Stimulated activated naive B cell treated with anti-CD40 and anti-IgM and Interleukin-4, amounts not matched to agents 10 μg/mL and 1 μg/mL and 100 μg/mL, for 72 hours (primary cell): ENCODE measurements at regions not wholly inside any gene's neighbourhood (a gene's known extent, or its start where the extent isn't known, plus 50 kb on each side); places are given as distances from the start of the nearest gene placed in this dataset.

ENCODE experiments used
- ATAC-seq, 2 donors: fragments of 150-1000 bp; cut with Tn5 transposase; replicated peaks; 2 replicates each; pipeline ENCODE4 v1.10.0; 2021; ENCODE audit warnings: moderate library complexity in 1 of 2
- DNase-seq: peaks from one replicate; pipeline ENCODE4 v3.0.0; 2021
- H3K27ac Mint-ChIP-seq: one replicate; pipeline ENCODE4 v1.8.0; 2022; ENCODE audit warnings: mild to moderate bottlenecking, mixed read lengths
- H3K27me3 Mint-ChIP-seq, 2 donors: one replicate each; pipeline ENCODE4 v1.8.0; 2022; ENCODE audit warnings: mixed read lengths in 2 of 2
- H3K36me3 Mint-ChIP-seq, 2 donors: one replicate each; pipeline ENCODE4 v1.8.0; 2022; ENCODE audit warnings: mixed read lengths in 2 of 2, mild to moderate bottlenecking in 1 of 2
- H3K4me1 Mint-ChIP-seq, 2 donors: one replicate each; pipeline ENCODE4 v1.8.0; 2022; ENCODE audit warnings: mixed read lengths in 2 of 2, mild to moderate bottlenecking in 1 of 2
- H3K4me3 Mint-ChIP-seq, 2 donors: one replicate each; pipeline ENCODE4 v1.8.0; 2022; ENCODE audit warnings: mild to moderate bottlenecking in 2 of 2, mixed read lengths in 2 of 2, moderate library complexity in 1 of 2
- H3K9me3 Mint-ChIP-seq, 2 donors: one replicate each; pipeline ENCODE4 v1.8.0; 2022; ENCODE audit warnings: mixed read lengths in 2 of 2, mild to moderate bottlenecking in 1 of 2

GRCh38 chr18:10009321-10010144 lies 95.7 kb downstream of the VAPA start:
- H3K4me3 Mint-ChIP-seq: no peak overlapping the region
- no peak for DNase-seq
- H3K4me1 Mint-ChIP-seq: peaks cover 7 to 19% of the 10 kb centered on the region in 2 donors
- no peak overlapping the region for H3K27ac Mint-ChIP-seq
- no peak for ATAC-seq
- peaks cover 4 to 12% of the 10 kb centered on the region in 2 donors for H3K27me3 Mint-ChIP-seq
- H3K9me3 Mint-ChIP-seq: no peaks in the 10 kb centered on the region
- no peaks in the 10 kb centered on the region for H3K36me3 Mint-ChIP-seq

- no peak overlapping the region for H3K4me3 Mint-ChIP-seq
- no peak for DNase-seq
- peak in 1 of 2 donors; percentile 34 for ATAC-seq
Measured at GRCh38 chr18:10010611-10011015, 96.8 kb downstream of the VAPA start.

GRCh38 chr18:10011061-10011460 lies 97.2 kb downstream of the VAPA start:
- peaks cover 9 to 16% of the 10 kb centered on the region in 2 donors for H3K4me1 Mint-ChIP-seq

More at GRCh38 chr18:10010611-10011015, 96.8 kb downstream of the VAPA start:
- no peaks in the 10 kb centered on the region for H3K36me3 Mint-ChIP-seq
- peaks cover 7 to 16% of the 10 kb centered on the region in 2 donors for H3K4me1 Mint-ChIP-seq
- H3K27ac Mint-ChIP-seq: no peak overlapping the region
- peaks cover 4 to 12% of the 10 kb centered on the region in 2 donors for H3K27me3 Mint-ChIP-seq
- no peaks in the 10 kb centered on the region for H3K9me3 Mint-ChIP-seq

GRCh38 chr18:10011751-10012150 lies 97.9 kb downstream of the VAPA start:
- H3K27ac Mint-ChIP-seq: no peak overlapping the region
- peaks cover 4 to 12% of the 10 kb centered on the region in 2 donors for H3K27me3 Mint-ChIP-seq
- no peaks in the 10 kb centered on the region for H3K9me3 Mint-ChIP-seq
- DNase-seq (no peak), ATAC-seq (no peak)
- no peaks in the 10 kb centered on the region for H3K36me3 Mint-ChIP-seq
- no peak overlapping the region for H3K4me3 Mint-ChIP-seq
- peaks cover 12 to 21% of the 10 kb centered on the region in 2 donors for H3K4me1 Mint-ChIP-seq

More at GRCh38 chr18:10011061-10011460, 97.2 kb downstream of the VAPA start:
- Mint-ChIP-seq H3K27me3 (peaks cover 4 to 12% of the 10 kb centered on the region in 2 donors), H3K36me3 (no peaks in the 10 kb centered on the region), H3K4me3 (no peak overlapping the region), H3K9me3 (no peaks in the 10 kb centered on the region), H3K27ac (no peak overlapping the region)
- ATAC-seq: no peak
- DNase-seq: no peak

- Mint-ChIP-seq H3K4me3 (no peak overlapping the region), H3K9me3 (no peaks in the 10 kb centered on the region), H3K36me3 (no peaks in the 10 kb centered on the region), H3K27me3 (peaks cover 7 to 12% of the 10 kb centered on the region in 2 donors), H3K4me1 (peaks cover 12 to 21% of the 10 kb centered on the region in 2 donors), H3K27ac (no peak overlapping the region)
- no peak for ATAC-seq
- DNase-seq: no peak
Measured at GRCh38 chr18:10012526-10012925, 98.7 kb downstream of the VAPA start.

- Mint-ChIP-seq H3K4me1 (peaks cover 12 to 21% of the 10 kb centered on the region in 2 donors), H3K36me3 (no peaks in the 10 kb centered on the region), H3K27ac (no peak overlapping the region)
Measured at GRCh38 chr18:10013621-10014543, 100.1 kb downstream of the VAPA start.

GRCh38 chr18:10015288-10015701 lies 101.5 kb downstream of the VAPA start:
- Mint-ChIP-seq H3K27ac (no peak overlapping the region), H3K9me3 (no peaks in the 10 kb centered on the region), H3K27me3 (peaks cover 3 to 6% of the 10 kb centered on the region in 2 donors), H3K36me3 (no peaks in the 10 kb centered on the region), H3K4me1 (peaks cover 12 to 21% of the 10 kb centered on the region in 2 donors), H3K4me3 (no peak overlapping the region)
- ATAC-seq (no peak), DNase-seq (no peak)

More at GRCh38 chr18:10013621-10014543, 100.1 kb downstream of the VAPA start:
- no peak for ATAC-seq
- peaks cover 7 to 12% of the 10 kb centered on the region in 2 donors for H3K27me3 Mint-ChIP-seq
- DNase-seq: no peak
- no peaks in the 10 kb centered on the region for H3K9me3 Mint-ChIP-seq
- H3K4me3 Mint-ChIP-seq: no peak overlapping the region

GRCh38 chr18:10015941-10016819 lies 102.4 kb downstream of the VAPA start:
- Mint-ChIP-seq H3K4me1 (peaks cover 12 to 21% of the 10 kb centered on the region in 2 donors), H3K27me3 (peaks cover 3 to 6% of the 10 kb centered on the region in 2 donors), H3K27ac (no peak overlapping the region), H3K4me3 (no peak overlapping the region), H3K9me3 (no peaks in the 10 kb centered on the region), H3K36me3 (no peaks in the 10 kb centered on the region)
- DNase-seq (no peak), ATAC-seq (peak in 1 of 2 donors; percentile 27)

GRCh38 chr18:10017043-10017442 lies 103.2 kb downstream of the VAPA start:
- no peaks in the 10 kb centered on the region for H3K9me3 Mint-ChIP-seq
- no peak overlapping the region for H3K27ac Mint-ChIP-seq
- H3K36me3 Mint-ChIP-seq: no peaks in the 10 kb centered on the region
- DNase-seq (no peak), ATAC-seq (no peak)
- no peak overlapping the region for H3K4me3 Mint-ChIP-seq
- H3K4me1 Mint-ChIP-seq: peaks cover 12 to 21% of the 10 kb centered on the region in 2 donors
- peaks cover 3 to 6% of the 10 kb centered on the region in 2 donors for H3K27me3 Mint-ChIP-seq

GRCh38 chr18:10018289-10018688 lies 104.5 kb downstream of the VAPA start:
- ATAC-seq: no peak
- Mint-ChIP-seq H3K36me3 (no peaks in the 10 kb centered on the region), H3K27me3 (peaks cover 3 to 6% of the 10 kb centered on the region in 2 donors), H3K9me3 (no peaks in the 10 kb centered on the region), H3K4me1 (peaks cover 12 to 21% of the 10 kb centered on the region in 2 donors), H3K27ac (no peak overlapping the region), H3K4me3 (no peak overlapping the region)
- no peak for DNase-seq

GRCh38 chr18:10020171-10020570 lies 106.4 kb downstream of the VAPA start:
- no peak for ATAC-seq
- no peak overlapping the region for H3K4me3 Mint-ChIP-seq
- no peak for DNase-seq
- H3K4me1 Mint-ChIP-seq: peaks cover 12 to 15% of the 10 kb centered on the region in 2 donors
- peaks cover 0 to 3% of the 10 kb centered on the region in 2 donors for H3K27me3 Mint-ChIP-seq
- no peak overlapping the region for H3K27ac Mint-ChIP-seq
- no peaks in the 10 kb centered on the region for H3K36me3 Mint-ChIP-seq
- H3K9me3 Mint-ChIP-seq: no peaks in the 10 kb centered on the region

- no peak for DNase-seq
- Mint-ChIP-seq H3K4me1 (peaks cover 0 to 3% of the 10 kb centered on the region in 2 donors), H3K9me3 (no peaks in the 10 kb centered on the region), H3K27ac (no peak overlapping the region), H3K4me3 (no peak overlapping the region), H3K27me3 (no peaks in the 10 kb centered on the region), H3K36me3 (no peaks in the 10 kb centered on the region)
- no peak for ATAC-seq
Measured at GRCh38 chr18:10022365-10022764, 108.5 kb downstream of the VAPA start.

- DNase-seq: no peak
- no peaks in the 10 kb centered on the region for H3K9me3 Mint-ChIP-seq
- peaks cover 0 to 3% of the 10 kb centered on the region in 2 donors for H3K4me1 Mint-ChIP-seq
- no peaks in the 10 kb centered on the region for H3K27me3 Mint-ChIP-seq
- H3K36me3 Mint-ChIP-seq: no peaks in the 10 kb centered on the region
- no peak overlapping the region for H3K27ac Mint-ChIP-seq
- H3K4me3 Mint-ChIP-seq: no peak overlapping the region
- peak in 1 of 2 donors; percentile 33 for ATAC-seq
Measured at GRCh38 chr18:10023853-10024570, 110.2 kb downstream of the VAPA start.
